Adipose tissue (tissue), 3 donors: ENCODE measurements at regions not wholly inside any gene's neighbourhood (a gene's known extent, or its start where the extent isn't known, plus 50 kb on each side); places are given as distances from the start of the nearest gene placed in this dataset.
"Not testable (repeated sequence)": the region's sequence is repeated elsewhere in the genome, so short reads cannot be mapped to it uniquely, and the experiment has no call there.

Experiments
- H3K27ac ChIP-seq: one replicate; pipeline ENCODE4 v1.5.1; 2013; ENCODE audit warnings: low read depth, low read length
- WGBS, 3 donors: extraction: QIAGEN DNeasy Blood & Tissue Kit; methylation state at CpG; one replicate each; pipeline ENCODE4 v1.1.7; 2013; 5-methylcytosine and 5-hydroxymethylcytosine counted together
- donor health status: healthy with polysubstance abuse.
- donor health status: Bipolar disorder and iron deficiency.
- donor health status: healthy.

GRCh38 chr7:66413379-66414114, 208.4 kb downstream of the TPST1 start:
- 4 to 8% (median 7%) methylated on average over 44 to 49 of the region's 49 CpGs for WGBS, 3 donors
- H3K27ac ChIP-seq, result no peak overlapping the region

GRCh38 chr7:66415659-66416265, 210.6 kb downstream of the TPST1 start:
- 80 to 90% (median 89%) methylated on average over 4 of the region's 4 CpGs for WGBS, 3 donors
- H3K27ac ChIP-seq, result no peak overlapping the region

DNA sequence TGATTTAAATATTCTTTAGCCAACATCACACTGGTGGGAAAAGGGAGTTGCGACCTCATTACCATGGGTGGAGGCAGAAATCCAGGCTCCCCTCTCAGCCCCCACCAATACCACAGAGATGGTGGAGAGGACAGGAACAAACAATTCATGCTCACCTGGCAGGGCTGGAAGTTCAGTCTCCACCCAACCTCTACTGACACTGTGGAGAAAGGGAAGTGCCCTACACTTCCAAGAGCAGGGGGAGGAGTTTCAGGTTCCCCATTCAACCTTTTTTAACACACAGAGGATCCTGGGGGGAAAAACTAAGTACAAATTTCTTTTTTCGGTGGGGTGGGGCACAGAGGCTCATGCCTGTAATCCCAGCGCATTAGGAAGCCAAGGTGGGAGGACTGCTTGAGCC, 210.1 kb upstream of the KCTD7 start:
- H3K27ac ChIP-seq, result no peak overlapping the region
- 88 to 94% (median 91%) methylated on average over 3 of the region's 3 CpGs for WGBS, 3 donors

- 77 to 89% (median 88%) methylated on average over 3 of the region's 3 CpGs for WGBS, 3 donors
Measured at GRCh38 chr7:66419210-66419609, 209.5 kb upstream of the KCTD7 start.

GRCh38 chr7:66421830-66422475, 206.7 kb upstream of the KCTD7 start:
- WGBS, 3 donors, result 82 to 87% (median 83%) methylated on average over 8 of the region's 8 CpGs

More at GRCh38 chr7:66419210-66419609, 209.5 kb upstream of the KCTD7 start:
- no peak overlapping the region for H3K27ac ChIP-seq

DNA sequence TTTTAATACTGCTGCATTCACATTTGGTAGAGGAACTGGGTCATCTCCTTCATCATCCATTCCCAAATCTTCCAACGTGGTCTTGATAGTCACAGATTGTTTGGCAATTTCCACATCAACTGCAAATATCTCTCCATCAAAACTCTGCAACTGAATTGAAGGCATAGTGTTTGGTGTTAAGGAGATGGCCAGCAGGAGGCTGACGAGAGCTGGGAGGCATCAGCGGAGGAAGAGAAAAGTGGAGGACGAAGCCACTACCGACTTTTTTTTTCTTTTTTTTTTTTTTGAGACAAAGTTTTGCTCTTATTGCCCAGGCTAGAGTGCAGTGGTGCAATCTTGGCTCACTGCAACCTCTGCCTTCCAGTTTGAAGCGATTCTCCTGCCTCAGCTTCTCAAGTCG, 205.0 kb upstream of the KCTD7 start:
- 88 to 95% (median 92%) methylated on average over 7 of the region's 7 CpGs for WGBS, 3 donors
- no peak overlapping the region for H3K27ac ChIP-seq

More at GRCh38 chr7:66421830-66422475, 206.7 kb upstream of the KCTD7 start:
- no peak overlapping the region for H3K27ac ChIP-seq

DNA sequence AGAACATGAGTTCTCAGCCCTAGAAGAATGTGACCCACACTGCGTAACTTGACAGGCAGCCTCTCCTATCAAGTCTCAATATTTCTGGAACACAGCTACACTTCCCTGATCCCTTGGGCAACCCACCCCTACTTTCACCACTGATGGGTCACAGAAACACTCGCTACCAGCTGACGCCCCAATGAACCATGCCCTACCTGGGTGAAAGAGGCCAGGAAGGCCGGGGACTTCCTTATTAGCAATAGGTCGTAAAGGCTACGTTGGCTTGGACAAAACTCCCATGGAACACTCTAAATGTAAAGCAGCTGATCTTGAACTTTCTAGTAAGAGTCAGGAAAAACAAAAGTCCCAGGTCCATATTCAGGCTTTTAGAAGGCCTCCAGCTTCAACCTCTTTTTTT, 202.3 kb upstream of the KCTD7 start:
- no peak overlapping the region for H3K27ac ChIP-seq
- WGBS, 3 donors, result 88 to 97% (median 90%) methylated on average over 6 of the region's 6 CpGs

- WGBS, 3 donors, result 74 to 85% (median 75%) methylated on average over 5 of the region's 5 CpGs
- no peak overlapping the region for H3K27ac ChIP-seq
Measured at GRCh38 chr7:66426996-66427395, 201.7 kb upstream of the KCTD7 start.

GRCh38 chr7:66427956-66428355, 200.7 kb upstream of the KCTD7 start:
- H3K27ac ChIP-seq, result no peak overlapping the region

DNA sequence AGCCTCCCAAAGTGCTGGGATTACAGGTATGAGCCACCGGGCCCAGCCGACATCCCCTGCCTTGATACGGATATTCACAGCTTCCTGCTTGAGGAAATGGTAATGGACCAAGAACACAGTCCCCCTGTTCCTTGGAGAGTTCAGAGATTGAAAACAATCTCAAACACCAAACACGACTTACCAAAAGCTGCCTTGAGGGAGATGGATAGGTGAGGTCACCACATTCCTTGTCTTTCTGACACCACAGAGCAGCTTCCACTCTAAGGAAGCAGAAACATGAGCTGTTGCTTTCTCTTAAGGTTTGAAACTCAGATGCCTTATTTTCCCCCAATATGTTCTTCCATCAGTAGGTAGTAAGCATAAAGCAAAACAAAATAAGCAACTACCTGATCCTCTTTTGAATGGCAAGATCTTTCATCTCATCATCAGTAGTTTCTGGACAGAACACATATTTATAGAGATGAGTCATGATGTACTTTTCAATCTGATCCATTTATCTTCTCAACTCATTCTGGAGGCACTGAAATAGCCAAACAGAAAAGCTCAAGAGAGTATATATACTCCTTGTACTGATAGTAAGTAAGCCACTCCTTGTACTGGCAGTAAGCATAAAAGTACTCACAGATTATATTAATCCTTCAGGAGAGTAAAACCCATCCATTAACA, 199.1 kb upstream of the KCTD7 start:
- H3K27ac ChIP-seq, result no peak overlapping the region
- WGBS, 3 donors, result 84 to 95% (median 88%) methylated on average over 4 of the region's 4 CpGs

More at GRCh38 chr7:66427956-66428355, 200.7 kb upstream of the KCTD7 start:
- 93 to 97% (median 96%) methylated on average over 7 of the region's 7 CpGs for WGBS, 3 donors

- 72 to 88% (median 85%) methylated on average over 5 of the region's 5 CpGs for WGBS, 3 donors
Measured at GRCh38 chr7:66430164-66430545, 198.5 kb upstream of the KCTD7 start.

DNA sequence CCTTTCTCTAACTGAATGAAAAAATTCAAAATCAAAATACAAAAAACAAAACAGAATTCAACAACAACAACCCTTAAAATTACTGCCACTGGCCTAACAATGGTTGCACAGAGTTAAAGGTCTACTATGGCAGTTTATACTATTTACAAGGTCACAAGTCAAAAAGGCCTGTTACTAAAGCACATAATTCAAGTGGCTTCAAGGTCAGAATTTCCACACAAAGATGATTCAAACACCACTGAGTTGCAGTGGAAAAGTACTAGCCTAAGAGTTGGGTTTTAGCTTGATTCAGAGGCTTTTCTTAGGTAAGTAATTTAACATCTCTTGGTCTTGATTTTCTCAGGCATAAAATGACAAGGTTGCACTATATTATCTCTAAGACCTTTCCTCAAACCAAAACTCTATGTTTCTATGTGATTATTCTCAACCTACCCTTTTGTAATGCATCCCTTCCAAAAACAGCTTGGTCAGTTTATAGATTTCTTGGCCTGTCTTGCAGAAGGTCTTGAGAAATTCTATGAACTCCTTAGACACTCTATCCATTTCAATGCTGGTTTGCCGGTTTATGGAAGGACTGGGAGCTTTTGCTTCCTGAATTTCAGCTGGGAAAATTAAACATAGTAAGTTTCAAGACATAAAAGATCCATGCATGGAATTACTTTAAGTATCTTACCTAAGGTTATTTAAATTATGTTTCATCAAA, 189.8 kb upstream of the KCTD7 start:
- 69 to 86% (median 80%) methylated on average over 1 of the region's 1 CpG for WGBS, 3 donors
- not testable (repeated sequence) for H3K27ac ChIP-seq

More at GRCh38 chr7:66430164-66430545, 198.5 kb upstream of the KCTD7 start:
- no peak overlapping the region for H3K27ac ChIP-seq

DNA sequence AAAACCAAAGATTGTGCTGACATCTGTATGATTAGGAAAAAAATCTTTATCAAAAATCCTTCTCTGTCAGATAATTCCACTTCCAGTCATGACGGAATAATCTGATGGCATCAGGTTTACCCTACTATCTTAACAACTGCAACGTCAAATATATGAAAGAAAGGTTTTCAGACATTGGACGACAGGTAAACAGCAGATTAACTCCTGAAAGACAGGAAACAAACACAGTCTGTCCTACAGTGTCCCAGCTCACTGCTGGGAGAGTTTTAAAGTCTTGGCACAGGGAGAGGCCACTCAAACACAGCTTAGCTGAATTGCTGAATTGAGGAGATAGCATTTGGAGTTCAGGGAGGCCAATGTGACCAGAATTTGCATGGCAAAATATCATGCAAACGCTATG, 186.3 kb upstream of the KCTD7 start:
- WGBS, 3 donors, result 27 to 84% (median 76%) methylated on average over 4 of the region's 4 CpGs

DNA sequence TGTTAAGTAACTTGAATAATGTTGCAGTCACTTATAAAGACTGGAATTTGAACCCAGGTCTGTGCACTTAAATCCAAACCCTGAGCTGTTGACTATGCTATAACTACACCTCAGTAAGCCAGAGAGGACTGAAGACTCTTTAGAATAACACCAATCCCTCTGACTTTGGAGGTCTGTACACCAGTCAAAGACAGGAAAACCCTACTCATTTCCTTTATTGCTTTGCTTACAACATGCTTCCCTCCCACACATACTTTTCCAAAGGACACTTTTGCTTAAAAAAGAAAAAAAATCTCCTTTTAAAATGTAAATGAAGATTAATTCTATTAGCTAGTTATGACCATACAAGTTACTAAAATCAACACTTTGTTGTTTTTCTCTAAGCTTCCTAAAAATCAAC, 184.7 kb upstream of the KCTD7 start:
- H3K27ac ChIP-seq, result no peak overlapping the region

More for the DNA sequence above, 186.3 kb upstream of the KCTD7 start:
- no peak overlapping the region for H3K27ac ChIP-seq

- H3K27ac ChIP-seq, result not testable (repeated sequence)
- 96 to 100% (median 99%) methylated on average over 2 of the region's 2 CpGs for WGBS, 3 donors
Measured at GRCh38 chr7:66447007-66447406, 181.7 kb upstream of the KCTD7 start.

- WGBS, 3 donors, result 83 to 96% (median 84%) methylated on average over 2 of the region's 2 CpGs
- H3K27ac ChIP-seq, result not testable (repeated sequence)
Measured at GRCh38 chr7:66450814-66451213, 177.9 kb upstream of the KCTD7 start.

- 84 to 95% (median 86%) methylated on average over 2 of the region's 2 CpGs for WGBS, 3 donors
- H3K27ac ChIP-seq, result not testable (repeated sequence)
Measured at GRCh38 chr7:66451713-66452112, 177.0 kb upstream of the KCTD7 start.

DNA sequence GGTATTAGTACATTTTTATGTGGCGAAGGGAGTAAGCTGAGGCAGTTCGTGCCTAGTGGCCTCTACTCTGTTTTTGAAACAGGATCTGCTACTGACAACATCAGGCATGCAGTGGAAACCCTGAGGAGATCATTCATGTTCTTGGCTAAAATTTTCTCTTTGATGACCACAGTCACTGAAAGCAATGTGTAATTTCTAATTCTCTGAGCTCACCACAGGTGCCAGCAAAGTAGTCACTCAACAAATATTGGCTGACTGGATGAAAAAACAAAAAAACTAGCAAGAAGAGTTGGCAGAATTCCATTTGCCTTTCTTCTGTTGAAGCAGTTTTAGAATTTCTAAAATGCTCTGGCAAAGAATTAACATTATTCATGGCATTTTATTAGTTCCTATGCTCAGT, 176.5 kb upstream of the KCTD7 start:
- WGBS, 3 donors, result 84 to 100% (median 90%) methylated on average over 2 of the region's 2 CpGs
- no peak overlapping the region for H3K27ac ChIP-seq
